ENCODE measurements at regions not wholly inside any gene's neighbourhood (a gene's known extent, or its start where the extent isn't known, plus 50 kb on each side); places are given as distances from the start of the nearest gene placed in this dataset.
A peak's percentile ranks its signal among the peaks of the same experiment; 100 is the strongest.

GRCh38 chr1:163561580-163562295 lies 240.0 kb downstream of the NUF2 start:
- no peak overlapping the region for H3K4me3 ChIP-seq
- no peaks in the 10 kb centered on the region for H3K27me3 ChIP-seq
- TF ChIP-seq POLR2A (IDR thresholded peaks at IDR 0.05) = no peak
- peak in 3 of 4 donors; percentile 38 to 51 (median 45) for TF ChIP-seq CTCF (IDR thresholded peaks at IDR 0.05)
- no peak overlapping the region for H3K27ac ChIP-seq
- ATAC-seq = peak; percentile 37 to 45 (median 42)
- H3K4me1 ChIP-seq = no peaks in the 10 kb centered on the region
- WGBS (ENCODE audit: insufficient coverage, low coverage, low lambda C conversion rate, missing lambda C conversion rate) = 18% methylated on average over 3 of the region's 3 CpGs
- intact Hi-C loops (cut with DNase I) = no loop called here
- DNase-seq = no peak
- no peaks in the 10 kb centered on the region for H3K36me3 ChIP-seq
- no peaks in the 10 kb centered on the region for H3K9me3 ChIP-seq

- WGBS (ENCODE audit: insufficient coverage, low coverage, low lambda C conversion rate, missing lambda C conversion rate) = 54% methylated on average over 2 of the region's 2 CpGs
- Histone ChIP-seq H3K36me3 (no peaks in the 10 kb centered on the region), H3K4me1 (no peaks in the 10 kb centered on the region), H3K27me3 (no peaks in the 10 kb centered on the region), H3K4me3 (no peak overlapping the region), H3K9me3 (no peaks in the 10 kb centered on the region), H3K27ac (no peak overlapping the region)
- TF ChIP-seq CTCF (IDR thresholded peaks at IDR 0.05) = no peak
- no peak for TF ChIP-seq POLR2A (IDR thresholded peaks at IDR 0.05)
- DNase-seq (no peak), ATAC-seq (no peak)
- intact Hi-C loops (cut with DNase I) = no loop called here
Observed at GRCh38 chr1:163562355-163562754, 240.6 kb downstream of the NUF2 start.

- no peaks in the 10 kb centered on the region for H3K4me1 ChIP-seq
- H3K9me3 ChIP-seq = no peaks in the 10 kb centered on the region
- 43% methylated on average over 3 of the region's 3 CpGs for WGBS (ENCODE audit: insufficient coverage, low coverage, low lambda C conversion rate, missing lambda C conversion rate)
- no peak overlapping the region for H3K4me3 ChIP-seq
- intact Hi-C loops (cut with DNase I) = no loop called here
- H3K36me3 ChIP-seq = no peaks in the 10 kb centered on the region
- DNase-seq = no peak
- H3K27ac ChIP-seq = no peak overlapping the region
- TF ChIP-seq CTCF (IDR thresholded peaks at IDR 0.05) (no peak), POLR2A (IDR thresholded peaks at IDR 0.05) (no peak)
- no peaks in the 10 kb centered on the region for H3K27me3 ChIP-seq
- no peak for ATAC-seq
Observed at GRCh38 chr1:163565166-163565565, 243.4 kb downstream of the NUF2 start.

- WGBS (ENCODE audit: insufficient coverage, low coverage, low lambda C conversion rate, missing lambda C conversion rate) = 69% methylated on average over 4 of the region's 4 CpGs
- ATAC-seq (no peak), DNase-seq (no peak)
- no peaks in the 10 kb centered on the region for H3K4me1 ChIP-seq
- intact Hi-C loops (cut with DNase I) = no loop called here
- H3K27me3 ChIP-seq = no peaks in the 10 kb centered on the region
- TF ChIP-seq POLR2A (IDR thresholded peaks at IDR 0.05) (no peak), CTCF (IDR thresholded peaks at IDR 0.05) (no peak)
- no peak overlapping the region for H3K27ac ChIP-seq
- no peaks in the 10 kb centered on the region for H3K36me3 ChIP-seq
- no peak overlapping the region for H3K4me3 ChIP-seq
- no peaks in the 10 kb centered on the region for H3K9me3 ChIP-seq
Observed at GRCh38 chr1:163570071-163570470, 248.3 kb downstream of the NUF2 start.

All from right lobe of liver (tissue), 6 donors.